Psoas muscle (tissue), 7 donors: ENCODE measurements at regions not wholly inside any gene's neighbourhood (a gene's known extent, or its start where the extent isn't known, plus 50 kb on each side); places are given as distances from the start of the nearest gene placed in this dataset.

ENCODE experiments used
- ATAC-seq, 4 donors: fragments of 200-7000 bp; cut with Tn5 transposase; one replicate each; pipeline ENCODE4 v1.9.1; 2020; ENCODE audit warnings: moderate library complexity in 3 of 4, mild to moderate bottlenecking in 2 of 4
- DNase-seq, 2 donors: peaks; one replicate each; pipeline ENCODE4 v3.0.0-alpha.2; 2020
- H3K27ac ChIP-seq: fragments of 200-600 bp; one replicate; pipeline ENCODE4 v1.8.0; 2022
- H3K27me3 ChIP-seq, 3 donors: fragments of 200-600 bp in 1 of 3; one replicate each; pipeline versions ENCODE4 v1.6.1 to v1.8.0; 2013 to 2022; ENCODE audit warnings: low read length in 2 of 3, mild to moderate bottlenecking in 2 of 3, moderate library complexity in 1 of 3; ENCODE audit not compliant: insufficient read depth in 3 of 3
- H3K36me3 ChIP-seq, 2 donors: fragments of 200-600 bp in 1 of 2; one replicate each; pipeline versions ENCODE4 v1.6.1 to v1.8.0; 2013 to 2022; ENCODE audit warnings: low read depth in 1 of 2, mild to moderate bottlenecking in 1 of 2, moderate library complexity in 1 of 2; ENCODE audit not compliant: insufficient read depth in 1 of 2
- H3K4me1 ChIP-seq: fragments of 200-600 bp; one replicate; pipeline ENCODE4 v1.8.0; 2022
- H3K4me3 ChIP-seq: fragments of 200-600 bp; one replicate; pipeline ENCODE4 v1.8.0; 2022; ENCODE audit warnings: mild to moderate bottlenecking
- H3K9me3 ChIP-seq: fragments of 200-600 bp; one replicate; pipeline ENCODE4 v1.8.0; 2022
- WGBS, 3 donors: extraction: QIAGEN DNeasy Blood & Tissue Kit; methylation state at CpG; one replicate each; pipeline versions ENCODE4 v1.1.6 to v1.1.7; 2013; 5-methylcytosine and 5-hydroxymethylcytosine counted together
- intact Hi-C, 2 donors: fragments of 100-400 bp; cut with DNase I; formaldehyde crosslinking; loops; one replicate each; pipeline versions ENCODE4 v1.11.0 to v1.14.2; 2022
- TF ChIP-seq, protein P1 (sequence below): fragments of 200-600 bp; IDR thresholded peaks from one replicate; pipeline ENCODE4 v1.8.0; 2022; ENCODE audit warnings: antibody characterized with exemption
- donor health status: healthy with polysubstance abuse.
- donor health status: DM: no; HTN: no; CAD: no; lungs with moderate emphysema.
- donor health status: Bipolar disorder and iron deficiency.
- donor health status: healthy.
- donor health status: DM: yes; HTN: yes; CAD: no.
- donor health status: DM: no; HTN: no; CAD: no.
- donor health status: DM: yes; HTN: yes; CAD: no.

DNA sequence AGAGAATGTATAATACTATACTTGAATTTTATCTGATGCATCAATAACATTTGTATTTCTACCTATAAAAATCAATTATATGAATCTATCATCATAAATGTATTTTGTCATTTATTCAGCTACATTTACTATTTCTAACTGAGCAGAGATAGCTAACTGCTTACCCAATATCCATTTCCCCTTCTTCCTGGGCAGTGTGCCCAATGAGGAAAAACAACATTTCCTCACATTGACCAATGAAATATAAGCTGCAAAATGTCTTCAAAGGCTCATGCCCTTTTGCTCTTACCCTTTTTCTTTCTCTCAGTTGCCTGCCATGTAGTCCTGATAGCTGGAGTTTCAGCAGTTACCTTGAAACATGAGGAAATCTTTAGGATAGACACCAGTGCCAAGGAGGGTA is 385.8 kb upstream of the PCSK5 start:
- H3K4me1 ChIP-seq, result peaks cover 4% of the 10 kb centered on the region
- intact Hi-C loops, result no loop called here
- H3K9me3 ChIP-seq, result no peaks in the 10 kb centered on the region
- DNase-seq, result no peak
- TF ChIP-seq, protein P1, sequence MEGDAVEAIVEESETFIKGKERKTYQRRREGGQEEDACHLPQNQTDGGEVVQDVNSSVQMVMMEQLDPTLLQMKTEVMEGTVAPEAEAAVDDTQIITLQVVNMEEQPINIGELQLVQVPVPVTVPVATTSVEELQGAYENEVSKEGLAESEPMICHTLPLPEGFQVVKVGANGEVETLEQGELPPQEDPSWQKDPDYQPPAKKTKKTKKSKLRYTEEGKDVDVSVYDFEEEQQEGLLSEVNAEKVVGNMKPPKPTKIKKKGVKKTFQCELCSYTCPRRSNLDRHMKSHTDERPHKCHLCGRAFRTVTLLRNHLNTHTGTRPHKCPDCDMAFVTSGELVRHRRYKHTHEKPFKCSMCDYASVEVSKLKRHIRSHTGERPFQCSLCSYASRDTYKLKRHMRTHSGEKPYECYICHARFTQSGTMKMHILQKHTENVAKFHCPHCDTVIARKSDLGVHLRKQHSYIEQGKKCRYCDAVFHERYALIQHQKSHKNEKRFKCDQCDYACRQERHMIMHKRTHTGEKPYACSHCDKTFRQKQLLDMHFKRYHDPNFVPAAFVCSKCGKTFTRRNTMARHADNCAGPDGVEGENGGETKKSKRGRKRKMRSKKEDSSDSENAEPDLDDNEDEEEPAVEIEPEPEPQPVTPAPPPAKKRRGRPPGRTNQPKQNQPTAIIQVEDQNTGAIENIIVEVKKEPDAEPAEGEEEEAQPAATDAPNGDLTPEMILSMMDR, result no peak
- H3K27ac ChIP-seq, result no peak overlapping the region
- H3K27me3 ChIP-seq, result no peaks in the 10 kb centered on the region
- H3K4me3 ChIP-seq, result no peak overlapping the region
- H3K36me3 ChIP-seq, result no peaks in the 10 kb centered on the region
- ATAC-seq, result no peak

DNA sequence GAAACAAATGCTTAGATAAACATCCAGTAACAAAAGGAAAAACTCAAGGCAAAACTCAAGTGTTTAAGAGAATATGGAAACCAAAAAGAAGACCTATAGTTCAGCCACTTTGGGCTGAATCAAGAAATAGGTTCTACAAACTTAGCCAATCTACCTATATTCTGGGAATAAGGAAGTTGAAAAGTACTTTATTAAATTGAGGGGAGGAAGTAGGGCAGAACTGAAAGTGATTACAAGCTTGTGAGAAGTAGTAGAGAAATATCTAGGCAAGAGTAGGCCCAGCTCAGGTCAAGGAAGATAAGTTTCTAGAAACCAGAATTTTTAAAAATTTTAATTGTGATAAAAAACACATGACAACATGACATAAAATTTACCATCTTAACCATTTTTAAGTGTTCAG is 384.8 kb upstream of the PCSK5 start:
- intact Hi-C loops, result no loop called here
- Histone ChIP-seq H3K36me3 (no peaks in the 10 kb centered on the region), H3K4me1 (peaks cover 4% of the 10 kb centered on the region), H3K4me3 (no peak overlapping the region), H3K9me3 (no peaks in the 10 kb centered on the region), H3K27ac (no peak overlapping the region), H3K27me3 (no peaks in the 10 kb centered on the region)
- ATAC-seq, result no peak
- TF ChIP-seq, protein P1, result no peak
- DNase-seq, result no peak

DNA sequence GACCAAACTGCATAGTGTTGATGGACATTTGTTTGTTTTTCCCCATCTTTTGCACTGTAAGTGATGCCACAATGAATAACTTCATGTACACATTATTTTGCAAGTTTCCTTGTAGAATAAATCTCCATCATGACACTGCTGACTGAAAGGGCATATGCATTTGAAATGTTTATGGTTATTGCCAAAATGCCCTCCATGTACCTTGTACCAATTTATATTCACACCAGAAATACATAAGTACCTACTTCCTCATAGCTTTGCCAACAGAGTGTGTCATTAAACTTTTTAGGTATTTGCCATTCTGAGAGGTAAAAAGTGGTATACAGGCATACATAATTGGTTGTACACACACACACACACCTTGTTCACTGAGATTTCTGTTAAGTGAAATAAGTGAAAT is 361.0 kb upstream of the PCSK5 start:
- H3K4me3 ChIP-seq, result no peak overlapping the region
- intact Hi-C loops, result no loop called here
- DNase-seq, result no peak
- no peak overlapping the region for H3K27ac ChIP-seq
- TF ChIP-seq, protein P1, result no peak
- no peaks in the 10 kb centered on the region for H3K36me3 ChIP-seq
- no peaks in the 10 kb centered on the region for H3K9me3 ChIP-seq
- H3K27me3 ChIP-seq, result no peaks in the 10 kb centered on the region
- no peak for ATAC-seq
- H3K4me1 ChIP-seq, result no peaks in the 10 kb centered on the region

DNA sequence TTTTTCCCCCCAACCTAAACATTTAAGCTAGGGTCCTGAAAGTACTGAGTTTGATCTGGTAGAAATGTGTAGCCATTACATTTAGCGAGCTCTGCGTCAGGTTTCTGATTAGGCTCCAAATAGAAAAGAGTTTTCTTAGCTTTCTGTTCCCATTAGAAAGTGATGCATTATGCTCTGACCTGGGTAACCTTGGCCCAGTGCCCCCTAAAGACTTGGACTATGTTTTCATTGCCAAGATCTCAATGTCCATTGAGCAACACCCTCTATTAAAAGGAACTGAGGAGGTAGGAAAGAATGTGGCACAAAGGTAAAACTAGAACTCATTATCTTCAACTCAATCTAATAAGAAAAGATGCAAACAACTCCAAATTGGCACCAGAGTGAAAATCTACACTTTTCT is 358.9 kb upstream of the PCSK5 start:
- intact Hi-C loops, result no loop called here
- 52 to 74% (median 69%) methylated on average over 2 of the region's 2 CpGs for WGBS, 3 donors

More for the DNA sequence above, 358.9 kb upstream of the PCSK5 start:
- DNase-seq (no peak), ATAC-seq (no peak)
- Histone ChIP-seq H3K9me3 (no peaks in the 10 kb centered on the region), H3K36me3 (no peaks in the 10 kb centered on the region), H3K27ac (no peak overlapping the region), H3K4me1 (no peaks in the 10 kb centered on the region), H3K27me3 (no peaks in the 10 kb centered on the region), H3K4me3 (no peak overlapping the region)
- TF ChIP-seq, protein P1, result no peak
